ENCODE measurements at regions not wholly inside any gene's neighbourhood (a gene's known extent, or its start where the extent isn't known, plus 50 kb on each side); places are given as distances from the start of the nearest gene placed in this dataset.
"Not testable (repeated sequence)": the region's sequence is repeated elsewhere in the genome, so short reads cannot be mapped to it uniquely, and the experiment has no call there.

GRCh38 chr1:193419295-193419694, 232.9 kb upstream of the B3GALT2 start:
- DNase-seq (ENCODE audit: low read depth in 2 of 3, low spot score in 2 of 3): no peak

DNA sequence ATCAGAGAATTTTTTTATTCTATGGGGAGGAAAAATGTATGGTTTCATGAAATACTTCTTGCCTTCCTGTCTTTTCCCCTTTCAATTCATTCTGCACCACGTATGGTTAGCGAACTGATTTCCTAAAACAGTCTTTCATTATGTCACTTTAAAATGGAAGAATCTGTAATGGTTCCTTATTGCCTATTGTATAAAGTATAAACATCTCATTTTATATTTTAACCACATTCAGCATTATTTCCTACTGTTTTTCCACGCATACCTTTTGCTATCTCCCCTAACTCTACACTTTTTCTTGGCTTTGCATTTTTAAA, 232.3 kb upstream of the B3GALT2 start:
- DNase-seq (ENCODE audit: low read depth in 2 of 3, low spot score in 2 of 3): no peak

DNA sequence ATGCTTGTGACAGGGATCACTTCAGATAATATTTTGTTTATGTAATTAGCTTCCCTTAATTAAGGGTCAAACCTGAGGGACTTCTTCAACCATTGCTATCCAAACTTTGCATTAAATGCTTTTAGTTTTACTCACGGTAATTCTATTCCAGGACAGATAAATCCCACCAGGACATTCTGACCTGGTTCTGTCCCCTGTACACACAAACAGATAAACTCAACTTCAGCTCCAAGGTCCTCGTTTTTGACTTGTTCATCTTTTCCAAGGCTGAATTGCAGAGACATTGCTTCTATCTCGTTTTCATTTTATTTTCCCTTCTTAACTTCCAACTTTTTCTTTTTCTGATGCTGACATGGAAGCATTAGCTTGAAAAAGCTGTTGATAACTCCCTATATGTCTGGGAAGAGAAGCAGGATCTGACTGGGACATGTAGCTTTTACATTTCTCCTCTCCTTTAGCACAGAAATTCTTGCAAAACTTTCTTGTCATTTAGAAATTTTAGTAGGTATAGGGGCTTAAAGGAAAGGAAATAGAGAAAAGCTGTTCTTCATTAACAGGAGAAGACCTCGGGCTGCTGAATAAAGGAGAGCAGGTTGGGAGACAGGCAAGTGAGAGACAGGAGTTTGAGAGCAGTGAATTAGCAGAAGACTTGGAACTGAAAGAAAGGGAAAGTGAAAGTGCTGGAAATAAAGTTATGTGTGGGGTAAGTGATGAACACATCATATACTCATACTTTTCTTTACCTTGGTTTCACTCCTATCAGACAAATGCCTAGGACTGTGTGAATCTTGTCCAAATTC, 231.7 kb upstream of the B3GALT2 start:
- peak in 2 of 3 donors; percentile 39 to 63 for DNase-seq (ENCODE audit: low read depth in 2 of 3, low spot score in 2 of 3)

GRCh38 chr1:193417403-193417802, 231.0 kb upstream of the B3GALT2 start:
- DNase-seq (ENCODE audit: low read depth in 2 of 3, low spot score in 2 of 3): peak in 2 of 3 donors; percentile 58 to 63

- no peak for DNase-seq (ENCODE audit: low read depth in 2 of 3, low spot score in 2 of 3)
Measured at GRCh38 chr1:193416226-193417024, 230.0 kb upstream of the B3GALT2 start.

GRCh38 chr1:193415256-193415655, 228.8 kb upstream of the B3GALT2 start:
- peak in 1 of 3 donors; percentile 18 for DNase-seq (ENCODE audit: low read depth in 2 of 3, low spot score in 2 of 3)

DNA sequence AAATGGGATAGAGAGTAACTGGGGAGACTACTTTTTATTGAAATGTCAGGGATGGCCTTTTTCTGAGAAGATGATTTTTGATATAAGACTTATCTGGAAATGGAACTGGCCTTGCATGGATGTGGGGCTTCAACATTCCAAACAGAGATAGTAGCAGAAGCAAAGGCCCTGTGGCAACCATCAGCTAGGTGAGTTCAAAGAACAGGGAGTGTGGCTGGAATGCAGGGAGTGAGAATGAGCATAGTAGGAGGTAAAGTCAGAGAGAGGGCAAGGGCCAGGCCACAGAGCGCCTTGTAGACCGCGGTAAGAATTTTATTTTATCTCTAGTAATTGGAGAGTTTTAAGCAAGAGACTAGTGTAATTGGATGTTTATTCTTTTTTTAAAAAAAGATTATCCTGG, 227.0 kb upstream of the B3GALT2 start:
- no peak for DNase-seq (ENCODE audit: low read depth in 2 of 3, low spot score in 2 of 3)

DNA sequence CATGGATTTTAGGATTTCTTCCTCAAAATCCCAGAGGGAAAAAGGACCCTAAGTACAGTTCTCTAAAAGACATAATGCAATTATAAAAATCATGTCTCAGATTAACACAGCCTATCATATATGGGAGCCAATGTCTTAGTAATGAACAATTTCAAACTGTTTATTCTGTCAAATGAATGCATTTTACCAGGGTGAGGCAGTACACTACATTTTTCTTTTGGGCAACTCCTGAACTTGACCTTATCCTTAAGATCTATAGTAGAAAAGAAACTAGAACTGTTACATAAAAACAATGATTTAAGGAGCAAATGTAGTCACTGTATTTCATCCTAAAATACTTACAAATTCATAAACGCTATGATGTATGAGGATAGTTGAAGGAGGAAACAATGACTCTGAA, 226.3 kb upstream of the B3GALT2 start:
- peak in 1 of 3 donors; percentile 16 for DNase-seq (ENCODE audit: low read depth in 2 of 3, low spot score in 2 of 3)

DNA sequence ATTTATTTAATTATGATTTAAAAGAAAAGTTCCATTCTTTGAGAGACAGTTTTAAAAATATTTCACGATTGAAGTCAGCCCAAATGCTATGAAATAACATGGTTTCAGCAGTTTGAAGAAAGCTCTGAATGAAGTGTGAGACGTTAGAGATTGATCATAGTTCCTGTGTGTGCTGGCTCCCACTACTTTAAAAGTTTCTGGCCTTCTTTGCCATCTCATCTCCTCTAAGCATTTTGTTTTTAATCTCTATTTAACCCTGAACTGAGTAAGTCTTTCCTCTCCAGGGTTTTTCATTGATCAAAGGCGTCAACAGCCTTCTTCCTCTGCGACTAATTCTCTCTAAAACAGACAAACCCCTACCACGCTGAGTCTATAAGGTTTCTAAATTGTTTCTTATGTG, 225.3 kb upstream of the B3GALT2 start:
- no peak for DNase-seq (ENCODE audit: low read depth in 2 of 3, low spot score in 2 of 3)

DNA sequence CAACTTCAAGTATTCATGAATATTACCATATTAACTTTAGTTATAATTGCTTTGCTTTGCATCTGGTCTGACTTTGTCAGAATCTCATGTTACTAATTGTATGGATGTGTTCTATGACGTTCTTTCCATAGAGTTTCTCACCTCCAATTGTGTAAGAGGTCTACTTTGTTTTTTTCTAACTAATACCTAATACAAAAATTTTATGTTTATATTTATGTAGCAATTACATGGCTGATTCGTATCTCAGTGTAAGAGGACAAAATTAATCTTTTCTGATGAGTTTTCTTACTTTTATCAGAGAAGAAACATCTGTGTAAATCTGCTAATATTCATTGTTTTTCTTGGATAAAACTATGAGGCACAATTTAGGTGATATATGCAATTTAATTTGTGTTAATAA, 224.8 kb upstream of the B3GALT2 start:
- DNase-seq (ENCODE audit: low read depth in 2 of 3, low spot score in 2 of 3): no peak

DNA sequence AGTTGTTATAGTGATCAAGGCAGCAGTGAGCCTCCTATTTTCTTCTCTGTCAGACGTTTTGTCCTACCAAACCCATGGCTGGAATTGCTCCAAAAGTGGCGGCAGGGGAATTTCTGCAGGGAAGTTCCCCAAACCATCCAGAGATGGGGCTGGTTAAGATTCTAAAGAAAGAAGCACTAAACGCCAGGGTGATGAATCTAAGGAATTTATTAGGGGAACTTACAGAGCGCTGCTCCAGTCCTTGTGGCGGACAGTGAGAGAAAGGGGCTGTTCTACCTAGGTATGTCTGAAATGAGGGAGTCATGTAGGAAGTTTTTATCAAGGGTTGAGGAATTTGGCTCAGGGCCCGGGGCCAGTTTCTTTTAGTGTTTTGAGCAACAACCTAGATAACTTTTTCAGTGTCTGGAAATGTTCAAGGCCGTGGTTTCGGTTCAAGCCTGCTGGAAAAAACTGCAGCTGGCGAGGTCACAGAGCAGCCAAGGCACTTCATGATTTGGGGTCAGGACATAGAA, 222.4 kb upstream of the B3GALT2 start:
- peak in 2 of 3 donors; percentile 26 to 48 for DNase-seq (ENCODE audit: low read depth in 2 of 3, low spot score in 2 of 3)

DNA sequence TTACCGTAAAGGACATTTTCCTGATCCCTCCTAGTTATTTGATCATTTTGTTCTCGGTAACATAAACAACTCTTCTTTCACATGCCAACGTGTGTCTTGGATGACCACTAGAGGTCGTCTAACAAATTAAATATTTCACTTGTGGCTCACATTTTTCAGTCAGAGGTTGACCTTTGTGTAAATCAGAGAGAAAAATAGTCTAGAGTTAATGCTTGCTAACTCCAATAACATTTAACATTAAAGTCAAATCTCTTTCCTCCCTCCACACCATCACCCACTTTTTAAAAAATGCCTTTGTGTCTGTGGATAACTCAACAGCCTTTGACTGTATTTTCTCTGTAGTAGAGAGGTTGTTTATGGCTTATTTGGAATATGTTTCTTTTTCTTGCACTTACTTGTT, 220.5 kb upstream of the B3GALT2 start:
- DNase-seq (ENCODE audit: low read depth in 2 of 3, low spot score in 2 of 3): peak in 2 of 3 donors; percentile 32 to 62

DNA sequence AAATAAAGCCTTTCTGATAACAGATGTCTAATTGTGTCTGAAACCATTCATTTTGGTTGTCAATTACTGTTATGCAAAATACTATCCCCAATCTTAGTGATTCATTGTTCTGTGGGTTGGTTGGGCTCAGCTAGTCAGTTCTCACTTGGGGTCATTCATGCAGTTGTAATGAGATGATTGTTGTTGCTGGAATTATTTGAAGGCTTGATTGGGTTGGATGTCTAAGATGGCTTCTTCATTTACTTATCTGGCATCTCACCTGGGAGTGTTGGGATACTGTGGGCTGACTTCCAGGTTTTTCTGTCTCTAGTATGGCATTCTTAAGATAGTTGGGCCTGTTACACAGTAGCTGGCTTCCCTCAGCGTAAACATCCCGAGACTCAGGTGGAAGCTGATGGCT, 217.8 kb upstream of the B3GALT2 start:
- DNase-seq (ENCODE audit: low read depth in 2 of 3, low spot score in 2 of 3): no peak

- no peak for DNase-seq (ENCODE audit: low read depth in 2 of 3, low spot score in 2 of 3)
Measured at GRCh38 chr1:193402977-193403376, 216.6 kb upstream of the B3GALT2 start.

DNA sequence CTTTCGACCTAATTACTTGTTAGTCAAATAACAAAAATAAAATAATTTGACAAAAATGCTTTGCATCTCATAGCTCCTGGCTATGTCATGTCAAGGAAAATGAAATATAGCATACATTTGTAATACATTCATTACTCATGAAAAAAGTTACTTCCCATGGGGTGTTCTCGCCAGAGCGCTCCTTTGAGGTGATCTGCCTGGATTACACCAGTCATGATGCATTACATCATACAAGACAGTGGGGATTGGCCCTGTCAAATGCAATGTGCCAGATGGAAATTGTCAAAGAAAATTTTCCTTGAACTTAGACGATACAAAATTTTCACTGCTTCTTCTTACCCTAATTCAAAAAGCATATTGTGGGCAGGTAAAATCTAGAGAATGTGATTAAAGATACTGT, 215.6 kb upstream of the B3GALT2 start:
- no peak for DNase-seq (ENCODE audit: low read depth in 2 of 3, low spot score in 2 of 3)

- DNase-seq (ENCODE audit: low read depth in 2 of 3, low spot score in 2 of 3): no peak
Measured at GRCh38 chr1:193394336-193394735, 207.9 kb upstream of the B3GALT2 start.

GRCh38 chr1:193392686-193393085, 206.3 kb upstream of the B3GALT2 start:
- DNase-seq (ENCODE audit: low read depth in 2 of 3, low spot score in 2 of 3): no peak

DNA sequence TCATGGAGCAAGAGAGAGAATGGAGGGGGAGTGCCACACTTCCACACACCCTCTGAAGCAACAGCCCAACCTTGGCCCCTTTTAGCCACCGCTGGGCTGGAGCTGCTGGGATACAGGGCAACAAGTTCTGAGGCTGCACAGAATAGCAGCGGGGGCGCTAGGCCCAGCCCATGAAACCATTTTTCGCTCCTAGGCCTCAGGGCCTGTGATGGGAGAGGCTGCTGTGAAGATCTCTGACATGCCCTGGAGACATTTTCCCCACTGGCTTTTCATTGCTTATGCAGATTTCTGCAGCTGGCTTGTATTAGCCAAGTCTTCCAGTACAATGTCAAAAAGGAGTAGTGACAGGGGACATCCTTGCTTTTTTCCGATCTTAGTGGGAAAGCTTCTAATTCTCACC, 202.3 kb upstream of the B3GALT2 start:
- DNase-seq (ENCODE audit: low read depth in 2 of 3, low spot score in 2 of 3): no peak

GRCh38 chr1:193388165-193388564, 201.8 kb upstream of the B3GALT2 start:
- no peak for DNase-seq (ENCODE audit: low read depth in 2 of 3, low spot score in 2 of 3)

GRCh38 chr1:193387406-193387805, 201.0 kb upstream of the B3GALT2 start:
- DNase-seq (ENCODE audit: low read depth in 2 of 3, low spot score in 2 of 3): no peak

DNA sequence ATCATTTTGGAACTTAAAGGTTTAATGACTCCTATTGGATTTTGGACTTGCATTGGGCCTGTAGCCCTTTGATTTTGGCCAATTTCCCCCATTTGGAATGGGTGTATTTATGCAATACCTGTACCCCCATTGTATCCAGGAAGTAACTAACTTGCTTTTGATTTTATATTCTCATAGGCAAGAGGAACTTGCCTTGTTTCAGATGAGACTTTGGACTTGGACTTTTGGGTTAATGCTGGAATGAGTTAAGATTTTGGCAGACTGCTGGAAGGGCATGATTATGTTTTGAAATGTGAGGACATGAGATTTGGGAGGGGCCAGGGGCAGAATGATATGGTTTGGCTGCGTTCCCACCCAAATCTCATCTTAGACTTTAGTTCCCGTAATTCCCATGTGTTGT, 192.0 kb upstream of the B3GALT2 start:
- not testable (repeated sequence) for DNase-seq (ENCODE audit: low read depth in 2 of 3, low spot score in 2 of 3)

GRCh38 chr1:193377472-193377871, 191.1 kb upstream of the B3GALT2 start:
- DNase-seq (ENCODE audit: low read depth in 2 of 3, low spot score in 2 of 3): no peak

Measured in hematopoietic multipotent progenitor cell (in vitro differentiated cells).